ENCODE measurements at regions not wholly inside any gene's neighbourhood (a gene's known extent, or its start where the extent isn't known, plus 50 kb on each side); places are given as distances from the start of the nearest gene placed in this dataset.

DNA sequence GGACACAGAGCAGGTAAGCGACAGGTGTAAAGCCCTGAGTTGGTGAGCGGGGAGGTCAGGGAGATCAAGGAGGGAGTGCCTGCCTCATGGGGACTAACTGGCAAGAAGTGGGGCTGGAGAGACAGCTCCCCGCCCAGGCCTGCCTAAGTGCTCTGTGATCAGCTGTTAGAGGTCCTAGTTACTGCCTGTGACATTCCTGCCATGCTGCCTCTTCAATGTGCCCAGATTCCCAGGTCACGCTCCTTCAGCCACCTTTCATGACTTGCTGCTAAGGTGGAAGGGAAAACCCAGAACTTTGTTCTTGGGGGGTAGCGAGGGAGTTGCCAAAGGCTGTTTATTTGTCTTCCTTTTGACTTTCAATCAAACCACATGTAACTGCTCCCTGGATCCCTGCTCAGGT is 114.3 kb upstream of the ZNF438 start:
- Histone ChIP-seq H3K27me3 (ENCODE audit: insufficient read depth, low read length) (no peaks in the 10 kb centered on the region), H3K9me3 (ENCODE audit: low read length) (no peaks in the 10 kb centered on the region), H3K9ac (ENCODE audit: low read length) (no peak overlapping the region), H3F3A (ENCODE audit: insufficient read depth, low read length) (no peaks in the 10 kb centered on the region), H4K20me1 (ENCODE audit: insufficient read depth, low read length) (no peaks in the 10 kb centered on the region), H3K4me1 (ENCODE audit: insufficient read depth, low read length, severe bottlenecking) (no peaks in the 10 kb centered on the region), H3K9me2 (ENCODE audit: low read depth, low read length) (no peaks in the 10 kb centered on the region), H3K4me2 (ENCODE audit: low read length) (no peak overlapping the region), H3K4me3 (ENCODE audit: low read depth, low read length, poor library complexity, severe bottlenecking) (no peak overlapping the region), H3K27ac (ENCODE audit: low read depth, low read length, poor library complexity, severe bottlenecking) (no peak overlapping the region), H3K79me2 (ENCODE audit: insufficient read depth, low read length) (no peaks in the 10 kb centered on the region), H2AFZ (ENCODE audit: low read length) (no peak overlapping the region), H3K36me3 (ENCODE audit: insufficient read depth, low read length) (no peaks in the 10 kb centered on the region)
- no peak for TF ChIP-seq EZH2 (IDR thresholded peaks at IDR 0.05; ENCODE audit: borderline replicate concordance, low read length)
- TF ChIP-seq, protein P1, sequence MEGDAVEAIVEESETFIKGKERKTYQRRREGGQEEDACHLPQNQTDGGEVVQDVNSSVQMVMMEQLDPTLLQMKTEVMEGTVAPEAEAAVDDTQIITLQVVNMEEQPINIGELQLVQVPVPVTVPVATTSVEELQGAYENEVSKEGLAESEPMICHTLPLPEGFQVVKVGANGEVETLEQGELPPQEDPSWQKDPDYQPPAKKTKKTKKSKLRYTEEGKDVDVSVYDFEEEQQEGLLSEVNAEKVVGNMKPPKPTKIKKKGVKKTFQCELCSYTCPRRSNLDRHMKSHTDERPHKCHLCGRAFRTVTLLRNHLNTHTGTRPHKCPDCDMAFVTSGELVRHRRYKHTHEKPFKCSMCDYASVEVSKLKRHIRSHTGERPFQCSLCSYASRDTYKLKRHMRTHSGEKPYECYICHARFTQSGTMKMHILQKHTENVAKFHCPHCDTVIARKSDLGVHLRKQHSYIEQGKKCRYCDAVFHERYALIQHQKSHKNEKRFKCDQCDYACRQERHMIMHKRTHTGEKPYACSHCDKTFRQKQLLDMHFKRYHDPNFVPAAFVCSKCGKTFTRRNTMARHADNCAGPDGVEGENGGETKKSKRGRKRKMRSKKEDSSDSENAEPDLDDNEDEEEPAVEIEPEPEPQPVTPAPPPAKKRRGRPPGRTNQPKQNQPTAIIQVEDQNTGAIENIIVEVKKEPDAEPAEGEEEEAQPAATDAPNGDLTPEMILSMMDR (IDR thresholded peaks at IDR 0.05; ENCODE audit: low read length) = no peak

DNA sequence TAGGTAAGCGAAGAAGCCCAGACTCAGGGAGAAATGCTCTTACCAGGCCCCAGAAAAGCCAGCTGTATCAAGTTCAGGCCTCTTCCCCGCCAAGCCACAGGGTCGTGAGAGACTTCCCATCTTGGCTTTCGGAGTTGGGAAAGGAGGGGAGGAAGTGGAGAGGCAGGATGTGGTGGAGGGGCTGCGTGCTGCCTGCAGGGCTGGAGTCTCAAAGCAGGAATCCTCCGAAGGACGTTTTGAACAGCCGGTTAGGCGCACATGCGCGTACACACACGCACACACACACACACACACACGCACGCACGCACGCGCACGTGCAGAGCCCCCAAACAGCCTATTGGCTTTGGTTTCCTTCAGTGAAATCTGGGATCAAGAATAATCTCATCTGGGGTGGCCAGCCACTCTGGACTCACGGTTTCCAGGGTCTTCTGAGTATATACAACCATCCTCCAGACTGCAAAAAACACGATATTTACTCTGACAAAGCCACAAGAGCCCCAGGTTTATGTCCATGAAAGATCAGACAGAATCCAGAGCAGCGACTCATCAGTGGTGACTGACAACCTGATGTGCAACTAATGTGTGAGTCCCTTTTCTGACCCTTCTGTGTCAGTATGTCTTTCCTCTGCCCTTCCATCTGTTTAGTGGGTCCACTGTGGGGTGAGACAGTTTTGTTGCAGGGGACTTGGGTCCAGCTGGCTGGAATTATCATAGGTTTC is 115.0 kb upstream of the ZNF438 start:
- no peak for TF ChIP-seq EZH2 (IDR thresholded peaks at IDR 0.05; ENCODE audit: borderline replicate concordance, low read length)
- TF ChIP-seq, protein P1 (IDR thresholded peaks at IDR 0.05; ENCODE audit: low read length) = no peak
- Histone ChIP-seq H3K4me1 (ENCODE audit: insufficient read depth, low read length, severe bottlenecking) (no peaks in the 10 kb centered on the region), H3K9ac (ENCODE audit: low read length) (no peak overlapping the region), H3K79me2 (ENCODE audit: insufficient read depth, low read length) (no peaks in the 10 kb centered on the region), H3K9me2 (ENCODE audit: low read depth, low read length) (no peaks in the 10 kb centered on the region), H3K36me3 (ENCODE audit: insufficient read depth, low read length) (no peaks in the 10 kb centered on the region), H3F3A (ENCODE audit: insufficient read depth, low read length) (no peaks in the 10 kb centered on the region), H4K20me1 (ENCODE audit: insufficient read depth, low read length) (no peaks in the 10 kb centered on the region), H2AFZ (ENCODE audit: low read length) (no peak overlapping the region), H3K4me3 (ENCODE audit: low read depth, low read length, poor library complexity, severe bottlenecking) (no peak overlapping the region), H3K27ac (ENCODE audit: low read depth, low read length, poor library complexity, severe bottlenecking) (no peak overlapping the region), H3K9me3 (ENCODE audit: low read length) (no peaks in the 10 kb centered on the region), H3K4me2 (ENCODE audit: low read length) (no peak overlapping the region), H3K27me3 (ENCODE audit: insufficient read depth, low read length) (no peaks in the 10 kb centered on the region)

DNA sequence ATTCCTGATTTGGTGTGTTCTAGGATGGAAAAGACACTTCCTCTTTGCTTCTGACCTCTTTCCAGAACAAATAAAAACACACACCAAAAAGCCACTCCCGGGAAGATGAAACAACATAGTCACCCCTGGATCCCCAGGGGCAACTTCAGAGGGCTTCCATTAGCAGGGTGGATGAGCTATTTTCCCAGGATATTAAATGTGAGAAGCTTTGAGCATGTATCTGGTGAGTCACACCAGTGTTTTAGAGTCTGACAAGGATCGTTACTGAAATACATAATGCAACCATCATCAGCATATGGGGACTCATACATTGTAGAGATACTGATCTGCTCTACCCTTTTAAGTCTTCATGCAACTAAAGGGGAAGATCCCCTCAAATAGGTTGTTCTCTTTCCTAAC is 115.5 kb upstream of the ZNF438 start:
- no peaks in the 10 kb centered on the region for H3K9me3 ChIP-seq (ENCODE audit: low read length)
- H3K27ac ChIP-seq (ENCODE audit: low read depth, low read length, poor library complexity, severe bottlenecking) = no peak overlapping the region
- no peaks in the 10 kb centered on the region for H3K9me2 ChIP-seq (ENCODE audit: low read depth, low read length)
- no peaks in the 10 kb centered on the region for H4K20me1 ChIP-seq (ENCODE audit: insufficient read depth, low read length)
- H2AFZ ChIP-seq (ENCODE audit: low read length) = no peak overlapping the region
- no peak overlapping the region for H3K4me2 ChIP-seq (ENCODE audit: low read length)
- no peaks in the 10 kb centered on the region for H3K4me1 ChIP-seq (ENCODE audit: insufficient read depth, low read length, severe bottlenecking)
- H3F3A ChIP-seq (ENCODE audit: insufficient read depth, low read length) = no peaks in the 10 kb centered on the region
- no peaks in the 10 kb centered on the region for H3K79me2 ChIP-seq (ENCODE audit: insufficient read depth, low read length)
- H3K9ac ChIP-seq (ENCODE audit: low read length) = no peak overlapping the region
- H3K4me3 ChIP-seq (ENCODE audit: low read depth, low read length, poor library complexity, severe bottlenecking) = no peak overlapping the region
- TF ChIP-seq, protein P1 (IDR thresholded peaks at IDR 0.05; ENCODE audit: low read length) = no peak
- TF ChIP-seq EZH2 (IDR thresholded peaks at IDR 0.05; ENCODE audit: borderline replicate concordance, low read length) = no peak
- H3K27me3 ChIP-seq (ENCODE audit: insufficient read depth, low read length) = no peaks in the 10 kb centered on the region
- no peaks in the 10 kb centered on the region for H3K36me3 ChIP-seq (ENCODE audit: insufficient read depth, low read length)

Measured in OCI-LY1 (cell line).